HG03460 (cell line): ENCODE measurements at regions not wholly inside any gene's neighbourhood (a gene's known extent, or its start where the extent isn't known, plus 50 kb on each side); places are given as distances from the start of the nearest gene placed in this dataset.
"Not testable (repeated sequence)": the region's sequence is repeated elsewhere in the genome, so short reads cannot be mapped to it uniquely, and the experiment has no call there.

Experiments used
- ATAC-seq: cut with Tn5 transposase; IDR thresholded peaks from one replicate; pipeline ENCODE4 v1.9.1; 2021; ENCODE audit not compliant: unreplicated experiment

DNA sequence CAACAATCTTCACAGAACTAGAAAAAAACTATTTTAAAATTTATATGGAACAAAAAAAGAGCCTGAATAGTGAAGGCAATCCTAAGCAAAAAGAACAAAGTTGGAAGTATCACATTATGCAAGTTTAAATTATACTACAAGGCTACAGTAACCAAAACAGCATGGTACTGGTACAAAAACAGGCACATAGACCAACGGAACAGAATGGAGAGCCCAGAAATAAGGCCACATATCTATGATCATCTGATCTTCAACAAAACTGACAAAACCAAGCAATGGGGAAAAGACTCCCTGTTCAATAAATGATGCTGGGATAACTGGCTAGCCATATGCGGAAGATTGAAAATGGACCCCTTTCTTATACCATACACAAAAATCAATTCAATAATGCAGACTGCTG, 74.4 kb upstream of the RTN4 start:
- not testable (repeated sequence) for ATAC-seq

DNA sequence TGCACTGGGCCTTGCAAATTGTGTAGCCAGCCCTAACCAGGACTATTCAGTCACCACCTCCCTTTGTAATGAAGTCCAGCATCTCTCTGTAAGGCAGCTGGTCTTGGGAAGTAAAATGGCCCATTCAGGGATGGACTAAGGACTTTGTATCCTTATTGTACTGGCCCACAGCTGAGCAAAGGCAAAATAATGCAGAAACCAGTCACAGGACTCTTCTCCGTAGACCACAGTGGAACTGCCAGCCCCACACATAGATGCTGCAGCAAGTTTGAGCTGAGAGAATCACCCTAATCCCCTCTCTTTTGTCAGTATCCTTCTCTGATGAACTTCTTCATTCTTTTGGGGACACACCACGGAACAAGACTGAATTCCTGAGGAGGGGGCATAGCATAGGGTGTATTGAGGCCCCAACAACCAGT, 73.6 kb upstream of the RTN4 start:
- ATAC-seq, result no peak

DNA sequence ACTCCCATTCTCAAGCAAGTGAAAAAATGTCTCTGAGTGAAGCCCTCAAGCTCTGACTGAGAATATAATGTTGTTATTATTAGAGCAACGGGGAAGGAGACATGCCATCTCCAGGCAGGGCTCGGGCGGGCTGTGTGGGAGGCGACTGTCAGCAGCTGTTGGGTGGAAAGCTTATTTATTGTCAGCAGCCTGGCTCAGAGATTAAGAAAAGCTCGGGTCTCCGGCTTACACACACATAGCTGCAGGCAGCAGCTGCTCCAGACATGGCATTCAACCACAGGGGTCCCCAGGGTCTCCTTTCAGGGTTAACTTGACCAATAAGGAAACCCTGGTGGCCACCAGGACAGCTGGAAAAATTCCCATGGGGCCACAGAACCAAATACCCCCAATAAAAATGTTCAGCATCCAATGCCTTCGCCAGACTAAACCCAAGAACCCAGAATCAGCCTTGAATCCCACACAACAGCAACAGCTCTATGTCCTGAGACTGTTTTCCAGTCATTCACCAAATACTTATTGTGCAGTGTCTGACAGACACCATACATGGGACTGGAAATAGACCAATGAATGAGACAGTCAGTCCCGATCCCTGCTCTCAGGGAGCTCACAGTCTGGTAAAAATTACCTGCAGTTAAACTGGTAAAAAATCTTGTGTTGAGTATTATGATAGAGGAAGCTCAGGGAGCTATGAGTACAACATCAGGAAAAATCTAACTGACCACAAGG, 70.5 kb upstream of the RTN4 start:
- ATAC-seq, result no peak

DNA sequence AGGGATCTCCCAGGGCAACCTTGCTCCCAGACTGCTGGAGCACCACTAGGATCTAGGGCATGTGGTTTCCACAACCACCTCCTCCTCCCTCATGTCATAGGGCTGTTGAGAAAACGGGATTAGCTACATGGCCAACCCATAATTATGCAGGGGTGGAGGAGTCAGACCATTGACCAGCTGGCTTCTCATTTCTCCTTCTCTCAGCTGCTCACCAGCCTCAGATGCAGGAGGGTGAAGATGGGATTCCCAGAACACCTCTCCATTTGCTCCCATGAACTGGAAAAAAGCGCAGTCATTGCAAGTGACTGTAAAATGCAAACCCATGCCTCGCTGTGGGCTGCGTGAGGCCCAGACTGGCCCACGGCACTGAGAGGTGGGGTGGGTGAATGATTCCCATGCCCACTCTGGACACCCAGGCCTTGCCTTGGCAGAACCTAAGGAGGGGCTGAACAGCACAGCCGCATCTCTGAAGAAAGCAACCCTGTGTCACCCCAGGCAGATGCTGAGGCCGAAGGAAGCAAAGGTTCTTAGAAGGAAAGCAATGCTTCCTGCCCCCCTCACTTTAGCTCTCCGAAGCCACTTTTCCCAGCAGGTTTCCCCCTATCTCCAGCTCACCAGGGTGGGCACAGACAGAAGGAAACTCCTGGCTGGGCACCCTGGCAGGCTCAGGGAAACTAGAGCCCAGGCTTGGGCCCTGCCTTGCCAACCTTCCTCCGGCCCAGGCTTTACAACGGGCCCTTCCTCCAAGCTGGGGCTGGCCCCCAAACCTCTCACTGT, 69.6 kb upstream of the RTN4 start:
- no peak for ATAC-seq

DNA sequence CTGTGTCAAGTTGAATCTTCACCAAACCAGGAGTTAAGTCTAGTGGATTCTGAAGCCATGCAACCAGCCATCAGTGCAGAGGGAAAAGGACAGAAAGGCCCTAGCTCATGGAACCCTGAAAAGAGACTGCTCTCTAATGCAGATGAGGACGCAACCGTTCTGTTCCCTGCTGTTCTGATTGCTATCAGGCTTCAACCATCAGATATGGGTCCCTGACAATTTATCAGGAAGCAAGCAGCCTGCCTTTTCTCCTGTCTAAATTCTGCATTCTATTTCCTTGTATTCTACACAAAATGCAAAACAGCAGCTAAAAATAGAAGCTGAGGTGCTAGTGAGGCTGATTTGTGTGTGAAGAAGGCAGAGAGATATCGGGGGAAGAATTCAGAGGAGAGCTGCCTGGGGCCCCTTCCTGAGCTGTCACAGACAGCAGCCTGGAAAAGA, 68.4 kb upstream of the RTN4 start:
- ATAC-seq, result no peak

DNA sequence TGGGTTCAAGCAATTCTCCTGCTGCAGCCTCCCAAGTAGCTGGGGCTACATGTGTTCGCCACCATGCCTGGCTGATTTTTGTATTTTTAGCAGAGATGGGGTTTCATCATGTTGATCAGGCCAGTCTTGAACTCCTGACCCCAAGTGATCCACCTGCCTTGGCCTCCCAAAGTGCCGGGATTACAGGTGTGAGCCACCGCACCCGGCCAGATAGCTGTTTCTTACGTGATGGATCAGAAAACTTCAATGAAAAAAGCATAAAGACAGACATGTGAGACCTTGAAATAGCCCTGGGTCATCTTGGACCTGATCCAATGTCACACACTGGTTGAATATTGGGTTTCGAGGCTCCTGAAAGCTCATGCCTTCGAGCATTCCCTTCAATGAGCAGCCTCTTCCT, 66.7 kb upstream of the RTN4 start:
- no peak for ATAC-seq

DNA sequence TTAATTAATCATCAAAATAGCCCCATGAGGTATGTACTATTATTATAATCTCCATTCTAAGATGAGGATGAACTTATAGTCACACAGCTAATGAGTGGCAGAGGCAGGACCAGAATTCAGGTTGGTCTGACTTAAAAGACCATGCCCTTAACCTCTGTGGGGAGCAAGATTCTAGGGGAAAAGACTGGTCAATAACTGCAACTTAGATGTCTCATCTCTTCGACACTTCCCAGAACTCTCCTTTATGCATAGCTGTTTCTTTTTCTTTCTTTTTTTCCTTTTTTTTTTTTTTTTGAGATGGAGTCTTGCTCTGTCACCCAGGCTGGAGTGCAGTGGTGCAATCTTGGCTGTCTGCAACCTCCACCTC, 66.3 kb upstream of the RTN4 start:
- ATAC-seq, result no peak

DNA sequence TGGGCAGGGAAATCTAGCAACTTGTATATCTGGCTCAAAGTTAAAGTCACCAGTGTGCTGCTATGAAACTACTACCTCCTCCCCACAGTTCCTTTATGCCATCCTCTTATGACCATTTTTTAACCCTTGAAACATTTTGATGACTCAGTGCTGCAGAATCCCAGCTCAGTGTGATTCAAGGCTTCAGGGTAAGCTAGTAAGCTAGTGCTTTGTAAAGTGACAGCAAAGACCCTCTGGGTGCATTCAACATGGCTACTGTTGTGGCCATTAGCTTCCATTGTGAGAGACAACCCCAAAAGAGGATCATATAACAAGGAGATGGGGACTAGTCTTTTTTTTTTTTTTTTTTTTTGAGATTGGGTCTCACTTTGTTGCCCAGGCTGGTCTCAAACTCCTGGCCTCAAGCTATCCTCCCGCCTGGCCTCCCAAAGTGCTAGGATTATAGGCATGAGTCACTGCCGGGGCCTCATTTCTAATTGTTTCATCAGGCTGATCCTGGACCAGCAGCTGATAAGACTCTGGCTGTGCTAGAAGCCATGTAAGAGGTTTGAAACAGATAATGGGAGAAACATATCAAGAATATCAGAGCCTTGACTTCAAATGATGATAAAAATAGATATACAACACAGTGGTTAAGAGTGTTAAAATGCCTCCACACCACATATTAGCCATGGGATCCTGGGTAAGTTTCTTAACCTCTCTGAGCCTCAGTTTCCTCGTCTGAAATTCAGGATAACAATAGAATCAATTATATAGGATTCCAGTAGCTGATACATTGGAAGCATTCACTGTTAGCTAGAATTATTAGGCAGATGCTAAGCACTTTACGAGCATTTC, 65.7 kb upstream of the RTN4 start:
- ATAC-seq, result no peak

DNA sequence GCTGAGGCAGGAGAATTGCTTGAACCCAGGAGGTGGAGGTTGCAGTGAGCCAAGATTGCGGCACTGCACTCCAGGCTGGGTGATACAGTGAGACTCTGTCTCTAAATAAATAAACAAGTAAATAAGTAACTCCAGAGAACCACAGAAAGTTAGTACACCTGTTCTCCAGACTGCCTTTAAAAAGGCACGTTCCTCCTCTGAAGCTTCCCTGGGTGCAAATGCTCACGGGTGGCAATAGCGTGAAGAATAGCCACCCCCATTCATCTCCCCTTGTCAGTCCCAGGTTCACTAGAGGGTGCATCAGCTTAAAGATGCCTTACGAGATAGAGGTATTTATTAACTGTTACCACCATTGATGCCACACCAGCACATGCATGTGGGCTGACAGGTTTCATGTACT, 64.3 kb upstream of the RTN4 start:
- ATAC-seq, result peak; percentile 54

DNA sequence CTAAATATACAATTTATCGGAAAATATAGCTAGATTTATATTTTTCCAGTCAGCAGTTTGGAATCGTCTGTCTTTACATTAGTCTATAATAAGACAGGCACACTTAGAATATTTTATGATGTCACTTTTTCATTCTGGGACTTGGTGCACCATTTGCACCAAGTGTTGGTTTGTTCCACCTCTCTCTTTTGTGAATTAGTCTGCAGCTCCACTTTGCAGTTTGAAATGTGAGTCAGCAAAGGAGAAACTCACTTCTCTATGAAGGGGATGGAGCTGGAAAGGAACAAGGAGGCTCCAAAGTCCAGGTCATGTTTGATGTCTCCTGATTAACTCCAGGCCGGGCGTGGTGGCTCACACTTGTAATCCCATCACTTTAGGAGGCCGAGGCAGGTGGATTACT, 63.8 kb upstream of the RTN4 start:
- ATAC-seq, result no peak

DNA sequence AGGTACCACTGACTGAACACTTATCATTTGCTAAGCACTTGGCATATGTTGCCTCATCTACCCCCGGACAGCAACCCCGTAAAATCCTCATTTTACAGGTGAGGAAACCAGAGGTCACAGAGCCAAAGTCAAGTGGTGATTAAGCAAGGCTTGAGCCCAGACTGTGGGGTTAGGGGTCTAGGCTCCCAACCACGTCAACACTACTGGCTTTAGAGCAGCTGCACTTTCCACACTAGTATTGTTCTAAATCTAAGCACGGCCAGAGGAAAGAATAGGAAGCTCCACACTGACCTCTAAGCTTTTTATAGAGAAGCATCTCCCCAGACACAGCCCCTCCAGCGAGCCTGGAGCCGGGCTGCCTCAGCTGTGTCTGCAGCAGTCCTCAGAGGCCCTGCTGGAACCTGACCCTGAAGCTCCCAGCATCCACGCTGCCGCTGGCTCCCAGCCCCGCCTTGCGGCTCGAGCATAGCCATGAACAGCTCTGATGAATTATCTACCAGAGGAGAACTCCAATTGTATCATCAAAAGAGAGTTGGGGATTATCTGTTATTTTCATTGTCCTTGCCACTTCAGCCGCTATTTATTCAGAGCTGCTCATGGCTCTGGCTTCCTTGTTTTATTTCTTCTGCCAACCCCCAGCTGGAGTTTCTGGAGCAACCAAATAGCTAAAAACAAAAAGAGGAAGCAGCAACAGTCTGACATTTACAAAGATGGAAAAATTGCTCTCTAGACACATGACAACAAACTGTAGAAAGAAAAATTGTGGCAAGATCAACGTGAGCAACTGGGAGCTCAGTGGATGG, 62.2 kb upstream of the RTN4 start:
- no peak for ATAC-seq

DNA sequence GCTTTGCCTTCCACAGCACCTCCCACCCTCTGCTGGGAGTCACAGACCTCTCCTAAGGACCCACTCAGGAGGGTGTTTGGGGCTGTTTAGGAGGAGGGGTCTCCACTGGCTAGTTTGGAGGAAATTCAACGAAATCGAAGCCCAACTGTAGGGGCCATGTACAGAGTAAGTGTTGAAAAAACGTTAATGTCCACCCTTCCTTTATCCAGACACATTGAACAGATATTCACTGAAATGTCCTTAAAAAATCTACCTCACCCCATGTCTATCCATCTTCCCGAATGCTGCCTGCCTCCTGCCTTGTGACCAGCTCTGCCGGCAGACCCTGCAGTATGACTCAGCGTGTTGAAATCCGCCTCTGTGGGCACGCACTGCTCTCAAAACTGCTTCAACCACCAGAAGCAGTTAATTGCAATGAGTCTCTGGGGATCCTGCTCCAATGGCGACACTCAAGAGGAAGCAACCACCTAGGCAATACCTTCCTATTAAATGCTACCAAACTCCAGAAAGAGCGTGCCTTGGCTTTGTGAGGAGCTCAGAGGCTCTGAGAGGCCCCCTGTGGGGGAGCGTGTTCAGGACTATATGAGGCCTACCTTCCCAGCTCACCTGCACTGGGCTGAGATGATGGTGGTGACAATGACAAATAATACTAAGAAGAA, 61.4 kb upstream of the RTN4 start:
- no peak for ATAC-seq

DNA sequence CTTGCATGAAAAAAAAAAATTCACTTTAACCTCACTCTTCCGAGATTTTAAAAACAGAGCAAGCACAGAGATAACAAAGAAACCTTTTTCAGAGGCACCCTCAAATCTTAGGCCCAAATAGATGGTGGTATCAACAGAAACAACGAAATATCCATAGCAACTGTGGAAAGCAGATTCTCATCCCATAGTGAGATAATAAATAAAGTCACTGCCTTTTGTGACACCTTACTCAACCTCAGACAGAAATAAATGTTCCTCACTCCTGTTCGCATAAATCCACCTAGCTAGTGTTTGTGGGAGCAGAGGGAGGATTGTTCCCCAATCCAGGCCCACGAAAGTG, 60.9 kb upstream of the RTN4 start:
- ATAC-seq, result no peak

DNA sequence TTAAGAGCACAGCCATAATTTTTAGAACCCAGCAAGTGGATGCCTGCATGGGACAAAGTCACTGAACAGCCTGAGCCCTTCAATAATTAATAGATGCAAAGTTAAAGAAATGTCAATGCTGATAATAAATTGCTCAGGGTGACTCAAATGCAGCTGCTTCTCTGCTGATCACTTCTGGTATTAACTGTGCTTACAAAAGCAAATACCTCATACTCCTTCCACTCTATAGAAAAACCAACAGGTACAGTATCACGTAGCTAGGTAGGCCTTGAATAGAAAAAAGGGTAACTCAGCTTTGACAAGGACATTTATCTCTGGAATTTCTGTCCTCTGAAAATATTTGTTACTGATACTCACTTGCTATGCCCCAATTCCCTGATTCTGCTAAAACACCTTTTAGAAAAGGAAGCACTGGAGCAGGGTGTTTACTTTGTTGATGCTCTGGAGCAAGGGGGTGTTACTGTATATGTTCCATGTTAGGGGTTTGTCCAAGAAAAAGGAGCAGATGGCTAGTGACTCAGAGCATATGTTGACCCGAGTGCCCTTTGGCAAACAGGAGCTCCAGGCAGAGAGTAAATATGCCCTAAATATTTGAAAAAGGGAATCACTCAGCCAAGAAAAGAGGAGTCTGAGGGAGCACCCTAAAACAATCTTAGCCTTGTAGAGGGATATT, 59.1 kb upstream of the RTN4 start:
- ATAC-seq, result no peak

DNA sequence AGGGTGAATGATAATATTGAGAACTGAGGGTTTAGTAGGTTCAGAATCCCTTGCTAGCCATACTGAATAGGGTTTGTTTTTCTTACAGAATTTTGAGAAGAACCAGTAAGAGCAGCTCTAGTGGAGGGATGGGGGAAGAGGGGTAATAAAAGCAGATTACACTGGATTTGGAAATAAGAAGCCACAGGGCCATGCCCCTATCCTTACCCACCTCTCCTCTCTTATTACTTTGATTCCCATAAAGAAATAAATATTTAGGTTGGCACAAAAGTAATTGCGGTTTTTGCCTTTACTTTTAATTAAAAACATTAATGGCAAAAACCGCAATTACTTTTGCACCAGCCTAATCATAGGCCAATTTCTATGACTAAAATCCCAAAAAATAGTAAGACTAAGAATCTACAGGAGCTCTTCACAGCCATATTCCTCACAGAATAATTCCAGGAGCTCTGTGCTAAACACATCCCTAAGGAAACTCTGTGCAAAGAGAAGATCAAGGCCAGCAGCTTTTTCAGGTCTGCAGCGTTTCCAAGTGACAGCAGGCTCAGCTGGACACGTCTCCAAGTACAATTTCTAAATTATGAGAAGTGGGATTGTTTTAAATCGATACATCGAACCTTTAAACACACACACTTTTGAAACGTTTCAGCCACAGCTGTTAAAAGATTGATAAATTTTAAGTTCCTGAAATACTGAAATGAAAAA, 58.4 kb upstream of the RTN4 start:
- no peak for ATAC-seq

DNA sequence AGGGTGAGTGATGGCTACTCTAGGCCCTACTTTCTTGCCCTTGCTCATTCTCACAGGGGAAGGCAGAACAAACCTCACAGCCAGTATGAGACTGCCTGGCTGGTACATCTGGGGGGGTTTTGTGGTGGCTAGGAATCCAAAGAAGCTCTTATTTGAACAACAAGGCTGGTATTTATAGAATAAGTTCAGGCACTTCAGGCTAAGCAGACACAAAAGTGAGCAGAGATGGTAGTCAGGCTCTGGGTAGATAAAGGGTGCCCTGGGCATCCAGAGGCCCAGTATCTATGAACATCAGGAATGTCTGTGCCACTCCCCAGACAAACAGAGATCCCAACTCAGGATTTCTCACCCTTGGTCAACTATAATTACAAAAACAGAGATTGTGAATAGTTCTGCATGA, 57.2 kb upstream of the RTN4 start:
- no peak for ATAC-seq

DNA sequence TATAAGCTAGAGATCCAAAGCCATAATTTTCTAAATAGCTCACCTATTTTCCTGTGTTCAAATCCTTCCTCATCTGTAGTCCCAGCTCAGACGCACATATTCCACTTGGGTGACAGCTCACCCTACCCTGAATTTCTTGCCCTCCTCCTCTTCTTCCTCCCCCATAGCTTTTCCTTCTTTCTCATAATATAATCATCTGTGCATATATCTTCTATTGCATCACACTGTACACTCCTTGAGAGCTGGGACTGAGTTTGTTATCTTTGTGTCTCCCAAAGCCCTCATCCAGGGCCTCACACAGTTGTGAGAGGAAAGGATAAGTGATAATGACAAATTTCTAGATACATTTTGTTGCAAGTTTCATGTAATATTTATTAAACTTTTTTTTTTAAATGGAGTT, 55.9 kb upstream of the RTN4 start:
- ATAC-seq, result no peak

DNA sequence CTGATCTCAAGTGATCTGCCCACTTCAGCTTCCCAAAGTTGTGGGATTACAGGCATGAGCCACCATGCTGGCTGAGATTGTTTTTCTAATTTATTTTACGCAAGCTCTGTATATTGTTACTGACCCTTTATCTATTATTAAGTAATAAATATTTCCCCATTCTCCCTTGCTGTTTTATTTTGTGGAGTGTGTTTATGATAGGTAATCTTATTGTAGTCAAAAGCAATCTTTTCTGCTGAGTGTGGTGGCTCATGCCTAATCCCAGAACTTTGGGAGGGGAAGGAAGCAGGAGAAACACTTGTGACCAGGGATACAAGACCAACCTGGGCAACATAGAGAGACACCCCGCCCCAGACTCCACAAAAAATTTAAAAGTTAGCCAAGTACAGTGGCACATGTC, 55.2 kb upstream of the RTN4 start:
- no peak for ATAC-seq

DNA sequence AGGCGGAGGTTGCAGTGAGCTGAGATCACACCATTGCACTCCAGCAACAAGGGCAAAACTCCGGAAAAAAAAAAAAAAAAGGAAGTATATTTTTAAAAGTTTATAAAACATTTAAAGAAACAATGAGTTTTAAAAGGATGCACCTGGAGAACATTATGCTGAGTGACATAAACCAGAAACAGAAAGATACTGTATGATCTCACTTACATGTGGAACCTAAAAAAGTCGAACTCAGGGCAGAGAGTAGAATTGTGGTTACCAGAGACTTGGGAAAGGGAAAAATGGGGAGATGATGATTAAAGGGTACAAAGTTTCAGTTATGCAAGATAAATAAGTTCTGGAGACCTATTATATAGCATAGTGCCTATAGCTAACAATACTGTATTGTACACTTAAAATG, 52.8 kb upstream of the RTN4 start:
- ATAC-seq, result no peak
